HUES48 (cell line): ENCODE measurements at regions not wholly inside any gene's neighbourhood (a gene's known extent, or its start where the extent isn't known, plus 50 kb on each side); places are given as distances from the start of the nearest gene placed in this dataset.
"Not testable (repeated sequence)": the region's sequence is repeated elsewhere in the genome, so short reads cannot be mapped to it uniquely, and the experiment has no call there.

Source experiments
- H3K27ac ChIP-seq: one replicate; pipeline ENCODE4 v1.7.0; 2013; ENCODE audit warnings: low read depth, low read length, inconsistent platforms
- H3K27me3 ChIP-seq: 2 replicates; pipeline ENCODE4 v1.6.1; 2013; ENCODE audit warnings: mild to moderate bottlenecking, low read length; ENCODE audit not compliant: control insufficient read depth, insufficient read depth
- H3K36me3 ChIP-seq: 2 replicates; pipeline ENCODE4 v1.6.1; 2013; ENCODE audit warnings: low read length; ENCODE audit not compliant: control insufficient read depth, insufficient read depth
- H3K4me1 ChIP-seq: 2 replicates; pipeline ENCODE4 v1.6.1; 2013; ENCODE audit warnings: mild to moderate bottlenecking, low read length; ENCODE audit not compliant: control insufficient read depth, insufficient read depth
- H3K4me3 ChIP-seq: 2 replicates; pipeline ENCODE4 v1.5.1; 2013; ENCODE audit warnings: mild to moderate bottlenecking, low read depth, low read length
- H3K9ac ChIP-seq: 2 replicates; pipeline ENCODE4 v1.6.1; 2013; ENCODE audit warnings: mild to moderate bottlenecking, low read depth, low read length, moderate library complexity
- H3K9me3 ChIP-seq: 2 replicates; pipeline ENCODE4 v1.6.1; 2013; ENCODE audit warnings: low read length; ENCODE audit not compliant: control insufficient read depth, insufficient read depth

GRCh38 chr18:47389210-47389609, 137.8 kb upstream of the SKOR2 start:
- no peaks in the 10 kb centered on the region for H3K27me3 ChIP-seq
- H3K4me3 ChIP-seq: no peak overlapping the region
- H3K27ac ChIP-seq: no peak overlapping the region
- H3K9me3 ChIP-seq: no peaks in the 10 kb centered on the region
- H3K4me1 ChIP-seq: no peaks in the 10 kb centered on the region
- H3K9ac ChIP-seq: no peak overlapping the region
- no peaks in the 10 kb centered on the region for H3K36me3 ChIP-seq

GRCh38 chr18:47387864-47388263, 136.4 kb upstream of the SKOR2 start:
- no peak overlapping the region for H3K9ac ChIP-seq
- H3K4me3 ChIP-seq: no peak overlapping the region

GRCh38 chr18:47383729-47384128, 132.3 kb upstream of the SKOR2 start:
- H3K27ac ChIP-seq: no peak overlapping the region
- no peaks in the 10 kb centered on the region for H3K4me1 ChIP-seq
- no peak overlapping the region for H3K4me3 ChIP-seq
- H3K36me3 ChIP-seq: no peaks in the 10 kb centered on the region
- H3K9me3 ChIP-seq: no peaks in the 10 kb centered on the region
- no peaks in the 10 kb centered on the region for H3K27me3 ChIP-seq
- no peak overlapping the region for H3K9ac ChIP-seq

More at GRCh38 chr18:47387864-47388263, 136.4 kb upstream of the SKOR2 start:
- no peaks in the 10 kb centered on the region for H3K36me3 ChIP-seq
- H3K27ac ChIP-seq: no peak overlapping the region
- no peaks in the 10 kb centered on the region for H3K9me3 ChIP-seq
- no peaks in the 10 kb centered on the region for H3K4me1 ChIP-seq
- H3K27me3 ChIP-seq: no peaks in the 10 kb centered on the region

GRCh38 chr18:47381975-47382570, 130.6 kb upstream of the SKOR2 start:
- Histone ChIP-seq H3K9ac (no peak overlapping the region), H3K27me3 (no peaks in the 10 kb centered on the region), H3K9me3 (no peaks in the 10 kb centered on the region), H3K36me3 (no peaks in the 10 kb centered on the region), H3K4me1 (no peaks in the 10 kb centered on the region), H3K27ac (no peak overlapping the region), H3K4me3 (no peak overlapping the region)

GRCh38 chr18:47380153-47380552, 128.7 kb upstream of the SKOR2 start:
- Histone ChIP-seq H3K4me3 (no peak overlapping the region), H3K27ac (no peak overlapping the region), H3K27me3 (no peaks in the 10 kb centered on the region), H3K36me3 (no peaks in the 10 kb centered on the region), H3K9me3 (no peaks in the 10 kb centered on the region), H3K9ac (no peak overlapping the region), H3K4me1 (no peaks in the 10 kb centered on the region)

- H3K9ac ChIP-seq: no peak overlapping the region
Measured at GRCh38 chr18:47373465-47373864, 122.0 kb upstream of the SKOR2 start.

GRCh38 chr18:47370052-47370451, 118.6 kb upstream of the SKOR2 start:
- Histone ChIP-seq H3K27me3 (no peaks in the 10 kb centered on the region), H3K9ac (no peak overlapping the region), H3K36me3 (no peaks in the 10 kb centered on the region), H3K9me3 (no peaks in the 10 kb centered on the region), H3K4me3 (no peak overlapping the region), H3K4me1 (no peaks in the 10 kb centered on the region), H3K27ac (no peak overlapping the region)

More at GRCh38 chr18:47373465-47373864, 122.0 kb upstream of the SKOR2 start:
- no peak overlapping the region for H3K4me3 ChIP-seq
- H3K4me1 ChIP-seq: no peaks in the 10 kb centered on the region
- H3K27ac ChIP-seq: no peak overlapping the region
- H3K27me3 ChIP-seq: no peaks in the 10 kb centered on the region
- H3K36me3 ChIP-seq: no peaks in the 10 kb centered on the region
- no peaks in the 10 kb centered on the region for H3K9me3 ChIP-seq

- H3K36me3 ChIP-seq, H3K9me3 ChIP-seq, H3K4me3 ChIP-seq: not testable (repeated sequence)
Measured at GRCh38 chr18:47354061-47354460, 102.6 kb upstream of the SKOR2 start.

GRCh38 chr18:47346016-47346415, 94.6 kb upstream of the SKOR2 start:
- H3K36me3 ChIP-seq: no peaks in the 10 kb centered on the region
- H3K9ac ChIP-seq: no peak overlapping the region
- no peaks in the 10 kb centered on the region for H3K4me1 ChIP-seq
- no peaks in the 10 kb centered on the region for H3K9me3 ChIP-seq
- H3K27me3 ChIP-seq: no peaks in the 10 kb centered on the region
- no peak overlapping the region for H3K27ac ChIP-seq
- H3K4me3 ChIP-seq: no peak overlapping the region

More at GRCh38 chr18:47354061-47354460, 102.6 kb upstream of the SKOR2 start:
- not testable (repeated sequence) for H3K4me1 ChIP-seq, H3K27ac ChIP-seq, H3K9ac ChIP-seq, H3K27me3 ChIP-seq

- Histone ChIP-seq H3K4me1 (no peaks in the 10 kb centered on the region), H3K4me3 (no peak overlapping the region), H3K36me3 (no peaks in the 10 kb centered on the region), H3K27me3 (no peaks in the 10 kb centered on the region), H3K27ac (no peak overlapping the region), H3K9me3 (no peaks in the 10 kb centered on the region), H3K9ac (no peak overlapping the region)
Measured at GRCh38 chr18:47345291-47345690, 93.8 kb upstream of the SKOR2 start.

- H3K9me3 ChIP-seq: no peaks in the 10 kb centered on the region
- no peaks in the 10 kb centered on the region for H3K4me1 ChIP-seq
- H3K27me3 ChIP-seq: no peaks in the 10 kb centered on the region
- no peak overlapping the region for H3K9ac ChIP-seq
- H3K27ac ChIP-seq: no peak overlapping the region
- no peak overlapping the region for H3K4me3 ChIP-seq
- no peaks in the 10 kb centered on the region for H3K36me3 ChIP-seq
Measured at GRCh38 chr18:47343291-47343690, 91.8 kb upstream of the SKOR2 start.
